GM12865 (cell line): ENCODE measurements at regions not wholly inside any gene's neighbourhood (a gene's known extent, or its start where the extent isn't known, plus 50 kb on each side); places are given as distances from the start of the nearest gene placed in this dataset.
"Not testable (repeated sequence)": the region's sequence is repeated elsewhere in the genome, so short reads cannot be mapped to it uniquely, and the experiment has no call there.

Source experiments
- DNase-seq: peaks from one replicate; pipeline ENCODE4 v3.0.0; 2010; ENCODE audit warnings: low read depth
- H3K4me3 ChIP-seq: 2 replicates; pipeline ENCODE4 v1.5.1; 2011; ENCODE audit warnings: mild to moderate bottlenecking, low read depth, low read length, control low read depth
- TF ChIP-seq, protein P1 (sequence below): IDR thresholded peaks from 2 replicates; pipeline ENCODE4 v1.5.1; 2011; ENCODE audit warnings: low read length, control low read depth, low read depth, inconsistent platforms; ENCODE audit not compliant: insufficient read depth; ENCODE audit errors: missing control alignments

DNA sequence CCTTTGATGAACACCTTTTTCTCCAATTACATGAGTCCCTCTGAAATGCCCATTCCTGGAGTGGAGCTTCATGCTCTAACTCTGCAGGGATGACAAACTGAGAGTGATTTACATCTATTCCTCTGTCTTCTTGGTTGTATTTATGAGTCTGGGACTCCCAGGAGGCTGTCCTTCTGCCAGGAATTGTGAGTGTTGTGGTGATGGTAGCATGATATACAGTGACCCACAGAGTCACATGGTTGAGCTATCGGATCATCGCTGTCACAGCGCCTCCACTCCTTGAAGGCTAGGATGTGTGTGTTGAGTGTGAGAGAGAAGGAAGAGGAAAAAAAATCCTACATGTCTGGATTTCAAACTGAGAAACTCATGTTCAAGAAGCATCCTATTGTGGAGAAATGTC is 163.4 kb upstream of the CACNA1E start:
- DNase-seq: no peak
- TF ChIP-seq, protein P1, sequence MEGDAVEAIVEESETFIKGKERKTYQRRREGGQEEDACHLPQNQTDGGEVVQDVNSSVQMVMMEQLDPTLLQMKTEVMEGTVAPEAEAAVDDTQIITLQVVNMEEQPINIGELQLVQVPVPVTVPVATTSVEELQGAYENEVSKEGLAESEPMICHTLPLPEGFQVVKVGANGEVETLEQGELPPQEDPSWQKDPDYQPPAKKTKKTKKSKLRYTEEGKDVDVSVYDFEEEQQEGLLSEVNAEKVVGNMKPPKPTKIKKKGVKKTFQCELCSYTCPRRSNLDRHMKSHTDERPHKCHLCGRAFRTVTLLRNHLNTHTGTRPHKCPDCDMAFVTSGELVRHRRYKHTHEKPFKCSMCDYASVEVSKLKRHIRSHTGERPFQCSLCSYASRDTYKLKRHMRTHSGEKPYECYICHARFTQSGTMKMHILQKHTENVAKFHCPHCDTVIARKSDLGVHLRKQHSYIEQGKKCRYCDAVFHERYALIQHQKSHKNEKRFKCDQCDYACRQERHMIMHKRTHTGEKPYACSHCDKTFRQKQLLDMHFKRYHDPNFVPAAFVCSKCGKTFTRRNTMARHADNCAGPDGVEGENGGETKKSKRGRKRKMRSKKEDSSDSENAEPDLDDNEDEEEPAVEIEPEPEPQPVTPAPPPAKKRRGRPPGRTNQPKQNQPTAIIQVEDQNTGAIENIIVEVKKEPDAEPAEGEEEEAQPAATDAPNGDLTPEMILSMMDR: no peak
- no peak overlapping the region for H3K4me3 ChIP-seq

- H3K4me3 ChIP-seq: no peak overlapping the region
- TF ChIP-seq, protein P1: no peak
- no peak for DNase-seq
These were observed 158.3 kb upstream of the CACNA1E start for GRCh38 chr1:181324797-181325616.

DNA sequence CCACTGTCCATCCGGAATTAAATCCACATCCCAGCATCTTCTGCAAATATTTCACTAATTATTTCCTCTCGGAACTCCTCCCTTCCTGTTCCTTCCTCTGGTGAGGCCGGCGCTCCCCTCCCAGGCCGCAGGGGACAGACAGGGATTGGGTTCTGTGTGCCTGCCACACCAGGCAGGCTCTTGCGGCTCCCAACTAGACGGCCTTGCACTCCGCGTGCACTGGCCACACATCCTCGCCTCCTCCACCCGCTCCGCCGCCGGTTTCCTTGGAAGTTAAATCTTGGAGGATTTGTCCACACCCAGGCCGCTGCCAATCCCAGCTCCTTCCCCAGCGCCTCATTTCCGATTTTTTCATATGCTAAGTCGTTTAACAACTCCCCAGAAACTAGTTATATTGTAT is 157.6 kb upstream of the CACNA1E start:
- H3K4me3 ChIP-seq, DNase-seq: not testable (repeated sequence)

- TF ChIP-seq, protein P1: no peak
- DNase-seq: no peak
- H3K4me3 ChIP-seq: no peak overlapping the region
These were observed 157.0 kb upstream of the CACNA1E start for GRCh38 chr1:181326348-181326747.

DNA sequence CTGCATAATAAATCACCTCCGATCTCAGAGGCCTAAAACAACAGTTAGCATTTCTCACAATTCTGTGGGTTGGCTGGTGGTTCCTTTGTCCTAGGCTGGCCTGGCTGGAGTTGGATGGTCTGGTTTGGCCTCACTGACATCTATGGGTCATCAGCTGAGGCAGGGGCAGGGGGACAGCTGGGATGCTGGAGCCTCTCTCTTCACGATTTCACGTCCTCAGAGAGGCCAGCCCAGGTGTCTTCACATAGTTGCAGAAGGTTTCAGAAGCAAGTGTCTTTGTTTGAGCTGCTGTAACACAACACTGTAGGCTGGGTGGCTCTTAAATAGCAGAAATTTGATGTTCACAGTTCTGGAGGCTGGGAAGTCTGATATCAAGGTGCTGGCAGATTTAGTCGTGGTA is 155.5 kb upstream of the CACNA1E start:
- TF ChIP-seq, protein P1: no peak
- no peak for DNase-seq
- no peak overlapping the region for H3K4me3 ChIP-seq

DNA sequence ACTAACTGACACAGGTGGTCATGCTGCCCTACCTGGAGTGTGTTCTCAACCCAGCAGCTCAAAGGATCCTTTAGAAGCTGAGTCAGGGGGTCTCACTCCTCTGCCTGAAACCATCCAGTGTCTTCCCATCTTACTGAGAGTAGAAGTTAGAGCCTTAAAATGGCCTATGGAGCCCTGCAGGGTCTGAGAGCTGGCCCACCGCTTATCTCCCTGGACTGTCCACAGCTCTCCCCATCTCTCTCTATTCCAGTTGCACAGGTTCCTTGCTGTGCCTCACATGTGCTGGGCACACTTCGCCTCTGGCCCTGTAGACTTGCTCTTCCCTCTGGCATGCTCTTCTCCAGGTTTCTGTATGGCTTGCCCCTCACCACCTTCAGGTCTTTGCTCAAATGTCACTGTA is 148.6 kb upstream of the CACNA1E start:
- no peak overlapping the region for H3K4me3 ChIP-seq
- no peak for DNase-seq
- TF ChIP-seq, protein P1: no peak

DNA sequence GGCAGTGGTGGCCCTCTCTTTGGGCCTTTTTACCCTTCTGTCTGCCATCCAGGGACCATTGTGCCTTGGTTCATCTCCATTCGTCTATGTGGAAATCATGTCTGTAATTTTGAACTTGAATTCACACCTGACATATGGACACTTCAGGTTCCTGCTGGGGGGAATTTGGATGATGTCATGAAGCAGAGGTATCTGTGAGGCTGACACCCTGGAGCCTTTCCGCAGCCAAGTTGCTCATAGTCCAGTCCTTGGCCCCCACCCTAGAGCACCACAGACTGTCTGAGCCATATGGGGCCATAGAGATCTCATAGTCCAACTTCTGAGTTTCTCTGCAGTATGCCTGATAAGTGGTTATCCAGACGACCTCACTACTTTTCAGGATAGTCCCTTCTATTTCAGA is 147.7 kb upstream of the CACNA1E start:
- no peak for DNase-seq
- TF ChIP-seq, protein P1: no peak
- H3K4me3 ChIP-seq: no peak overlapping the region
